ENCODE measurements at regions not wholly inside any gene's neighbourhood (a gene's known extent, or its start where the extent isn't known, plus 50 kb on each side); places are given as distances from the start of the nearest gene placed in this dataset.

DNA sequence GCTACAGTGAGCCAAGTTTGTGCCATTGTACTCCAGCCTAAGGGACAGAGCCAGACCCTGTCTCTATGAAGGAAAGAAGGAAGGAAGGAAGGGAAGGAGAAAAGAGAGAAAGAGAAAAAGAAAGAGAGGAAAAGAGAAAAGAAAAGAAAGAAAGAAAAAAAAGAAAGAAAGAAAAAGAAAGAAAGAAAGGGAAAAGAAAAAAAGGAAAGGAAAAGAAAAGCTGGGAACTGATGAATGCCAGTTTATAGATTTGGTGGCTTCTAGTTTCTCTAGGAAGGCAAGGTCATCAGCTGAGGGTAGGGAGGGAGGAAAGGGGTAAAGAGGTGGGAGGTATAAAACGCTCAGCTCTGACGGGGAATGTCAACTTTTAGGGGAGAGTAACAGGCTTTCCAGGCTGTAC is 62.3 kb upstream of the AKT3 start:
- Histone ChIP-seq H2BK15ac (ENCODE audit: low read depth, low read length) (no peak overlapping the region), H4K20me1 (ENCODE audit: insufficient read depth, low read length) (no peaks in the 10 kb centered on the region), H3K14ac (replicated peaks; ENCODE audit: low read depth, low read length) (no peak overlapping the region), H3K18ac (ENCODE audit: low read depth, low read length) (no peak overlapping the region), H4K5ac (ENCODE audit: low read depth, low read length) (no peak overlapping the region), H2AK9ac (replicated peaks; ENCODE audit: low read depth, low read length, poor library complexity) (no peak overlapping the region), H3K4me2 (ENCODE audit: low read depth, low read length) (no peak overlapping the region), H2AFZ (replicated peaks; ENCODE audit: low read length, poor library complexity) (no peak overlapping the region), H3K36me3 (ENCODE audit: control insufficient read depth, insufficient read depth, low read length) (no peaks in the 10 kb centered on the region), H3K79me1 (ENCODE audit: low read depth in 1 of 2, low read length in 2 of 2) (no peaks in the 10 kb centered on the region), H3K9ac (ENCODE audit: low read depth, low read length) (no peak overlapping the region), H3K9me3 (ENCODE audit: control insufficient read depth, insufficient read depth, low read length) (no peaks in the 10 kb centered on the region), H3K56ac (ENCODE audit: extremely low read depth, insufficient read depth, low read length) (no peak overlapping the region), H2BK120ac (ENCODE audit: low read depth, low read length) (no peak overlapping the region), H2BK5ac (ENCODE audit: low read depth, low read length, poor library complexity, severe bottlenecking) (no peak overlapping the region), H3K27ac (ENCODE audit: insufficient read depth, low read length) (no peak overlapping the region), H2AK5ac (ENCODE audit: low read depth, low read length) (no peak overlapping the region), H2BK20ac (ENCODE audit: low read depth, low read length) (no peak overlapping the region), H3K9me1 (ENCODE audit: insufficient read depth, low read length) (peaks cover 6% of the 10 kb centered on the region), H4K91ac (ENCODE audit: insufficient read depth, low read depth, low read length) (no peak overlapping the region), H3K4ac (ENCODE audit: low read depth, low read length) (no peak overlapping the region), H3K4me3 (ENCODE audit: insufficient read depth, low read depth, low read length) (no peak overlapping the region), H3K4me1 (ENCODE audit: control insufficient read depth, insufficient read depth, low read length) (peaks cover 6% of the 10 kb centered on the region), H3K23ac (ENCODE audit: low read depth, low read length) (no peak overlapping the region), H3K27me3 (ENCODE audit: control insufficient read depth, insufficient read depth, low read length) (peaks cover 2% of the 10 kb centered on the region), H4K8ac (ENCODE audit: low read depth in 2 of 2, low read length in 2 of 2) (no peak overlapping the region)
- DNase-seq: no peak
- WGBS, 2 experiments (ENCODE audit: extremely low coverage in 2 of 2, insufficient read length in 1 of 2): no CpG with 5 or more reads among the region's 2 CpGs
- POLR2A ChIA-PET (ENCODE audit: unreplicated experiment): no interaction called here
- CTCF ChIA-PET: no interaction called here
- TF ChIP-seq, protein P1, sequence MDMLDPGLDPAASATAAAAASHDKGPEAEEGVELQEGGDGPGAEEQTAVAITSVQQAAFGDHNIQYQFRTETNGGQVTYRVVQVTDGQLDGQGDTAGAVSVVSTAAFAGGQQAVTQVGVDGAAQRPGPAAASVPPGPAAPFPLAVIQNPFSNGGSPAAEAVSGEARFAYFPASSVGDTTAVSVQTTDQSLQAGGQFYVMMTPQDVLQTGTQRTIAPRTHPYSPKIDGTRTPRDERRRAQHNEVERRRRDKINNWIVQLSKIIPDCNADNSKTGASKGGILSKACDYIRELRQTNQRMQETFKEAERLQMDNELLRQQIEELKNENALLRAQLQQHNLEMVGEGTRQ (IDR thresholded peaks at IDR 0.05; ENCODE audit: low read depth, low read length): no peak
- TF ChIP-seq, protein P2, sequence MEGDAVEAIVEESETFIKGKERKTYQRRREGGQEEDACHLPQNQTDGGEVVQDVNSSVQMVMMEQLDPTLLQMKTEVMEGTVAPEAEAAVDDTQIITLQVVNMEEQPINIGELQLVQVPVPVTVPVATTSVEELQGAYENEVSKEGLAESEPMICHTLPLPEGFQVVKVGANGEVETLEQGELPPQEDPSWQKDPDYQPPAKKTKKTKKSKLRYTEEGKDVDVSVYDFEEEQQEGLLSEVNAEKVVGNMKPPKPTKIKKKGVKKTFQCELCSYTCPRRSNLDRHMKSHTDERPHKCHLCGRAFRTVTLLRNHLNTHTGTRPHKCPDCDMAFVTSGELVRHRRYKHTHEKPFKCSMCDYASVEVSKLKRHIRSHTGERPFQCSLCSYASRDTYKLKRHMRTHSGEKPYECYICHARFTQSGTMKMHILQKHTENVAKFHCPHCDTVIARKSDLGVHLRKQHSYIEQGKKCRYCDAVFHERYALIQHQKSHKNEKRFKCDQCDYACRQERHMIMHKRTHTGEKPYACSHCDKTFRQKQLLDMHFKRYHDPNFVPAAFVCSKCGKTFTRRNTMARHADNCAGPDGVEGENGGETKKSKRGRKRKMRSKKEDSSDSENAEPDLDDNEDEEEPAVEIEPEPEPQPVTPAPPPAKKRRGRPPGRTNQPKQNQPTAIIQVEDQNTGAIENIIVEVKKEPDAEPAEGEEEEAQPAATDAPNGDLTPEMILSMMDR (conservative IDR thresholded peaks at IDR 0.05; ENCODE audit: low read depth, low read length): no peak
- no peak for TF ChIP-seq CHD1 (IDR thresholded peaks at IDR 0.05; ENCODE audit: low read depth, low read length)
- TF ChIP-seq, protein P3, sequence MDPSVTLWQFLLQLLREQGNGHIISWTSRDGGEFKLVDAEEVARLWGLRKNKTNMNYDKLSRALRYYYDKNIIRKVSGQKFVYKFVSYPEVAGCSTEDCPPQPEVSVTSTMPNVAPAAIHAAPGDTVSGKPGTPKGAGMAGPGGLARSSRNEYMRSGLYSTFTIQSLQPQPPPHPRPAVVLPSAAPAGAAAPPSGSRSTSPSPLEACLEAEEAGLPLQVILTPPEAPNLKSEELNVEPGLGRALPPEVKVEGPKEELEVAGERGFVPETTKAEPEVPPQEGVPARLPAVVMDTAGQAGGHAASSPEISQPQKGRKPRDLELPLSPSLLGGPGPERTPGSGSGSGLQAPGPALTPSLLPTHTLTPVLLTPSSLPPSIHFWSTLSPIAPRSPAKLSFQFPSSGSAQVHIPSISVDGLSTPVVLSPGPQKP (IDR thresholded peaks at IDR 0.05; ENCODE audit: borderline replicate concordance, low read depth, low read length): no peak
- no TSS peak for BruUV-seq (replicated peaks)
- intact Hi-C loops (cut with micrococcal nuclease): no loop called here
- in situ Hi-C loops (cut with MboI; ENCODE audit: low sequenced_read_pairs): no loop called here
- ATAC-seq (ENCODE audit: low read depth): no peak
- dilution Hi-C loops (cut with HindIII; ENCODE audit: low sequenced_read_pairs, unreplicated experiment): no loop called here
